Stomach (tissue), 8 donors: ENCODE measurements at regions not wholly inside any gene's neighbourhood (a gene's known extent, or its start where the extent isn't known, plus 50 kb on each side); places are given as distances from the start of the nearest gene placed in this dataset.
"Not testable (repeated sequence)": the region's sequence is repeated elsewhere in the genome, so short reads cannot be mapped to it uniquely, and the experiment has no call there.

Experiments used
- DNase-seq, 2 donors: peaks; one replicate each; pipeline versions ENCODE4 v3.0.0 to v3.0.0-alpha.2; 2013 to 2019
- H3K27ac ChIP-seq, 5 donors: fragments of 200-600 bp in 4 of 5; sonication (generic) in 4 of 5; one replicate each; pipeline ENCODE4 v1.5.1; 2013 to 2019; ENCODE audit warnings: mild to moderate bottlenecking in 1 of 5, moderate library complexity in 1 of 5
- H3K27me3 ChIP-seq, 3 donors: fragments of 200-600 bp; sonication (generic); one replicate each; pipeline ENCODE4 v1.5.1; 2017 to 2019; ENCODE audit warnings: mixed run types in 1 of 3
- H3K36me3 ChIP-seq, 4 donors: fragments of 200-600 bp; sonication (generic); 1 replicate in 3 of 4; 2 replicates in 1 of 4; pipeline ENCODE4 v1.5.1; 2016 to 2019
- H3K4me1 ChIP-seq, 4 donors: fragments of 200-600 bp; sonication (generic); one replicate each; pipeline ENCODE4 v1.5.1; 2016 to 2019
- H3K4me3 ChIP-seq, 4 donors: fragments of 200-600 bp; sonication (generic) in 3 of 4; one replicate each; pipeline ENCODE4 v1.5.1; 2016 to 2019; ENCODE audit warnings: mild to moderate bottlenecking in 1 of 4
- H3K9me3 ChIP-seq, 4 donors: fragments of 200-600 bp; sonication (generic); one replicate each; pipeline ENCODE4 v1.5.1; 2016 to 2019
- CTCF ChIP-seq, 7 experiments: fragments of 450-650 bp in 4 of 7; fragments of 200-600 bp in 3 of 7; sonication (generic) in 3 of 7; IDR thresholded peaks; one replicate each; pipeline ENCODE4 v1.5.1; 2016 to 2019; ENCODE audit warnings: antibody characterized with exemption in 7 of 7, control low read depth in 2 of 7, mild to moderate bottlenecking in 1 of 7
- EP300 ChIP-seq: sonication (generic); formaldehyde crosslinking; IDR thresholded peaks from one replicate; pipeline ENCODE4 v1.6.1; 2017; ENCODE audit warnings: antibody characterized with exemption
- POLR2A ChIP-seq, 4 donors: fragments of 450-650 bp; IDR thresholded peaks; one replicate each; pipeline ENCODE4 v1.6.1; 2016; ENCODE audit warnings: antibody characterized with exemption in 4 of 4, control low read depth in 2 of 4, mild to moderate bottlenecking in 1 of 4, moderate library complexity in 1 of 4
- POLR2AphosphoS5 ChIP-seq, 3 donors: sonication (generic); formaldehyde crosslinking; IDR thresholded peaks; one replicate each; pipeline ENCODE4 v1.6.1; 2016; ENCODE audit warnings: antibody characterized with exemption in 3 of 3
- WGBS, 5 donors: extraction: QIAGEN DNeasy Blood & Tissue Kit in 3 of 5; methylation state at CpG; one replicate each; pipeline versions ENCODE4 v1.1.5 to v1.1.7; 2013 to 2018; 5-methylcytosine and 5-hydroxymethylcytosine counted together
- intact Hi-C: fragments of 100-400 bp; cut with DNase I; formaldehyde crosslinking; loops from one replicate; pipeline ENCODE4 v1.15.1; 2023; ENCODE audit warnings: low total_unique reads
- donor health status: healthy with polysubstance abuse.
- donor health status: Bipolar disorder and iron deficiency.
- donor health status: healthy.

- Histone ChIP-seq H3K9me3 (no peaks in the 10 kb centered on the region), H3K4me1 (peaks cover 0 to 12% (median 9%) of the 10 kb centered on the region in 4 donors), H3K27me3 (no peaks in the 10 kb centered on the region), H3K4me3 (no peak overlapping the region), H3K27ac (no peak overlapping the region), H3K36me3 (no peaks in the 10 kb centered on the region)
- intact Hi-C loops = no loop called here
- no peak for DNase-seq
- no peak for TF ChIP-seq EP300
- TF ChIP-seq POLR2A (IDR thresholded peaks at IDR 0.05) = no peak
- no peak for TF ChIP-seq CTCF (IDR thresholded peaks at IDR 0.05)
- TF ChIP-seq POLR2AphosphoS5 (IDR thresholded peaks at IDR 0.05) = no peak
These were observed 166.5 kb downstream of the MAIP1 start for GRCh38 chr2:200121931-200122330.

- Histone ChIP-seq H3K27me3 (no peaks in the 10 kb centered on the region), H3K4me3 (no peak overlapping the region), H3K9me3 (no peaks in the 10 kb centered on the region), H3K27ac (no peak overlapping the region), H3K36me3 (no peaks in the 10 kb centered on the region), H3K4me1 (peaks cover 0 to 12% (median 9%) of the 10 kb centered on the region in 4 donors)
- no peak for DNase-seq
- intact Hi-C loops = no loop called here
- TF ChIP-seq POLR2A (IDR thresholded peaks at IDR 0.05) (no peak), POLR2AphosphoS5 (IDR thresholded peaks at IDR 0.05) (no peak), CTCF (IDR thresholded peaks at IDR 0.05) (no peak)
These were observed 167.3 kb downstream of the MAIP1 start for GRCh38 chr2:200122683-200123082.

GRCh38 chr2:200124665-200125368 is 169.4 kb downstream of the MAIP1 start:
- DNase-seq, H3K27ac ChIP-seq, H3K4me3 ChIP-seq, H3K27me3 ChIP-seq, H3K36me3 ChIP-seq, intact Hi-C loops, H3K9me3 ChIP-seq: not testable (repeated sequence)
- WGBS, 5 donors = 63 to 84% (median 65%) methylated on average over 10 of the region's 10 CpGs
- peaks cover 0 to 12% (median 9%) of the 10 kb centered on the region in 4 donors for H3K4me1 ChIP-seq

- intact Hi-C loops = no loop called here
- Histone ChIP-seq H3K4me3 (no peak overlapping the region), H3K36me3 (no peaks in the 10 kb centered on the region), H3K27me3 (no peaks in the 10 kb centered on the region), H3K27ac (no peak overlapping the region), H3K9me3 (no peaks in the 10 kb centered on the region), H3K4me1 (peaks cover 0 to 12% (median 9%) of the 10 kb centered on the region in 4 donors)
- no peak for DNase-seq
- 78 to 90% (median 83%) methylated on average over 4 of the region's 4 CpGs for WGBS, 5 donors
- TF ChIP-seq EP300 = no peak
These were observed 170.3 kb downstream of the MAIP1 start for GRCh38 chr2:200125444-200126284.

- 38 to 51% (median 44%) methylated on average over 2 of the region's 2 CpGs for WGBS, 5 donors
- DNase-seq, intact Hi-C loops, H3K27me3 ChIP-seq, H3K27ac ChIP-seq, H3K9me3 ChIP-seq, H3K4me3 ChIP-seq, H3K36me3 ChIP-seq: not testable (repeated sequence)
- H3K4me1 ChIP-seq = peaks cover 0 to 12% (median 9%) of the 10 kb centered on the region in 4 donors
These were observed 170.9 kb downstream of the MAIP1 start for GRCh38 chr2:200126285-200126670.

- not testable (repeated sequence) for H3K27ac ChIP-seq
- 89 to 98% (median 95%) methylated on average over 2 of the region's 2 CpGs for WGBS, 5 donors
These were observed 171.3 kb downstream of the MAIP1 start for GRCh38 chr2:200126680-200127079.

More at GRCh38 chr2:200126680-200127079, 171.3 kb downstream of the MAIP1 start:
- intact Hi-C loops, H3K36me3 ChIP-seq, H3K9me3 ChIP-seq, H3K27me3 ChIP-seq, H3K4me3 ChIP-seq, DNase-seq: not testable (repeated sequence)
- H3K4me1 ChIP-seq = peaks cover 0 to 12% (median 9%) of the 10 kb centered on the region in 4 donors
